Frontal cortex (tissue), 3 donors: ENCODE measurements at regions not wholly inside any gene's neighbourhood (a gene's known extent, or its start where the extent isn't known, plus 50 kb on each side); places are given as distances from the start of the nearest gene placed in this dataset.
A peak's percentile ranks its signal among the peaks of the same experiment; 100 is the strongest.
"Not testable (repeated sequence)": the region's sequence is repeated elsewhere in the genome, so short reads cannot be mapped to it uniquely, and the experiment has no call there.

Experiments
- DNase-seq, 2 donors: peaks; one replicate each; pipeline ENCODE4 v3.0.0; 2012; ENCODE audit warnings: low spot score in 2 of 2
- FAIRE-seq: peaks from 2 replicates; lab custom pipeline; 2012; peaks lifted over from hg19 to GRCh38; lab: Jason Lieb, UNC
- donor health status: control.
- donor health status: control.
- donor health status: control.

DNA sequence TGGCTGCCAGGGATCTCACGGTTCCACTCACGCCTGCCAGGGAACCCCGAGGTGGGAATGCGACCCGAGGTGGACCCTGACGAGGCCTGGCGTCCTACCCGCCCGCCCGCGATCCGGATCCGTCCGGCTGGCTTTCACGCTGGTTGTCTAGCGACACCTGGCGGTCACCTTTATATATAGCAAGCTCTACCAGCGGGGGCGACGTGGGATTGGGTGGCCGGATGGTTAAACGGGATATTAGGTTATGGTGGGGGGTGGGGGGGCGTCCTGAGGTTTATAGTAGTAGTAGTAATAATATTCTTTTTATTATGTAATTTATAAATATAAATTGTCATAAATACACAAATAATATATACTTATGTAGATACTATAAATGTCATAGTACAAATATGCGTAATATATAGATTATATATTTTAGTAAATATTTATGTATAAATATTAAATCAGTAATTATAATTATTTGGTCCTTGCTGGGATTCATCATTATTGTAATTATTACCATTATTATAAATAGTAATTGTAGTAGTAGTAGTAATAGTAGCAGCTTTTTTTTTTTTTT is 136.9 kb downstream of the KCNJ12 start:
- FAIRE-seq (peak; percentile 95), DNase-seq (peak; percentile 83 to 86)

DNA sequence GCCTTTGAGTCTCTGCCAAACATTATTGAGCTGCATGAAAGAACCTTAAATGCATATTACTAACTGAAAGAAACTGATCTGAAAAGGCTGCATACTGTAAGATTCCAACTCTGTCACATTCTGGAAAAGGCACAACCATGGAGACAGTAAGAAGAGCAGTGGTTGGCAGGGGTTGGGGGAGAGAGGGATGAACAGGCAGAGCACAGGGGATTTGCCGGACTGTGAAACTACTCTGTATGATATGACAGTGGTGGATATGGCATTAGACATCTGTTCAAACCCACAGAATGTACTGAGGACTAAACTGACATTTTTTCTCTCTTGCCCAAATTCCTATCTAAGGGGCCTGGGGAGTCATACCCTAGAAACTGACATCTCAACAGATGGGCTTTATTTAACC is 138.4 kb downstream of the KCNJ12 start:
- DNase-seq, FAIRE-seq: not testable (repeated sequence)

GRCh38 chr17:21517538-21518293 is 141.6 kb downstream of the KCNJ12 start:
- no peak for DNase-seq
- no peak for FAIRE-seq

DNA sequence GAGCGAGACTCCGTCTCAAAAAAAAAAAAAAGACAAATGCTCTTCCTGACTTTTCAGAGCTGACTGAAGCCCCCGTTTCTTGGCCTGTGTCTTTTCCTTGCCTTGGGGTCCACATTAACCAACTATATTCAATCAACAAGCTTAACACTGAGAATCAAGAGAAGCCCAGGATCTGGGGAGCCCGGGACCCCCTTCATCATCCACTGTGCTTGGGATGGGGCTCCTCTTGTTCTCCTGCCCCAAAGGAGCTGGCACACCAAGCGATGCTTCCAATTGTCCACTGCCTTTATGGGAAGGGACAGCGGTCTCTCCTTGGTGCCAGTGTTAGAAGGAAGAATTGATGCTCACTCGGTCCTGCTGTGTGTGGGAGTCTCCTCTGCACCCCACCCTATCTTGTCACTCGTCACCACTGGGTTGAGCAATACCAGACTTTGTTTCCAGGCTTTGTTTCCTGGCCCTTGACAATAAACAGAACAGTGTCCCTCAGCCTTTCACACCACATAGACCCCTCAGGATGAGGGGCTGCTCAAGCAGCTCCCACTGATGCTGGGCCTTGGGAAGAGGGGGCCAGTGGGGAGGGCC is 146.7 kb downstream of the KCNJ12 start:
- FAIRE-seq (no peak), DNase-seq (no peak)

DNA sequence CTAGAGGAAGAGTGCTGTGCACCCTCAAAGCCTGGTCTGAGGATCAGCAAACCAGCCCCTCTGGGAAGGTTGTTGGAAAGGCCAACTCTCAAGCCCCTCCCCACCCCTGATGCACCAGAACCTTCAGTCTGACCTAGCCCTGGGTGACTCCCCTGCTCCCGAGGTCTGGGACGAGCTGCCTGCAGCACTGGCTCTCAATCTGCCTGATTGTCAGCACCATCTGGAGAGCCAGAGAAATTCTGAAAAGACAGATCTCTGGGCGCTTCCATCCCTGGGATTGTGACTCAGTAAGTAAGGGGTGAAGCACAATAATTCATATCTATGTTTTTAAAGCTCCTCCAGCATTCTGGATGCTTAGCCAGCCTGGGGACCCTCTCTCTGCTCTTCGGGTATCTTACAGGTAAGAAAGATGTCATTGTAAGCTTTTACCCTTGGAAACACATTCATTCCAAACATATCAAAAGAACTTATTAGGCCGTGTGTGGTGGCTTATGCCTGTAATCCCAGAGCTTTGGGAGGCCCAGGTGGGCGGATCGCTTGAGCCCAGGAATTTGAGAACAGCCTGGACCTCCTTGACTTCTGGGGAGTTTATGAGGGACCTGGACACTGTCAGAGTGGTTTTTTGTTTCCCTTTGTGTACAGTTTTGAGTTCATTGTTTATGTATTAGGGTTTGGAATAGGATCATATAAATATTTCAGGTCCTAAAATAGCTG is 147.5 kb downstream of the KCNJ12 start:
- FAIRE-seq (no peak), DNase-seq (no peak)

DNA sequence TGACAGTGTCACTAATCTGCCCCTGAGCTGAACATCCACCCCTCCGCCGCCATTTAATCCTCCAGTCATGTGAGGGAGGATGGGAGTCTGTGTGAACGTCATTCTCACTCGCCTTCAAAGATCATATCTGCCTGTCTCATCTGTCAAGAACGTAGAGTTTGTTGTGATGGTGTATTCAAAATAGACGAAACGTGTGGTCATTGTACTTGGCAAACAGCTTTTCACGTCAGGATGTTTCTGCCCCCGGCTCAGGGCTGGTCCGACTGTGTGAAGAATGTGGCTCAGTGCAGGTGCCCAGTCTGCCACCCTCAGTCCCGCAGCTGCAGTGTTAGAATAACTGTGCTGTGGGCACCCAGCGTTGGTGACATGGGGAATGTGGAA is 148.0 kb downstream of the KCNJ12 start:
- FAIRE-seq (no peak), DNase-seq (no peak)

GRCh38 chr17:21525464-21526130 is 149.4 kb downstream of the KCNJ12 start:
- no peak for FAIRE-seq
- no peak for DNase-seq

DNA sequence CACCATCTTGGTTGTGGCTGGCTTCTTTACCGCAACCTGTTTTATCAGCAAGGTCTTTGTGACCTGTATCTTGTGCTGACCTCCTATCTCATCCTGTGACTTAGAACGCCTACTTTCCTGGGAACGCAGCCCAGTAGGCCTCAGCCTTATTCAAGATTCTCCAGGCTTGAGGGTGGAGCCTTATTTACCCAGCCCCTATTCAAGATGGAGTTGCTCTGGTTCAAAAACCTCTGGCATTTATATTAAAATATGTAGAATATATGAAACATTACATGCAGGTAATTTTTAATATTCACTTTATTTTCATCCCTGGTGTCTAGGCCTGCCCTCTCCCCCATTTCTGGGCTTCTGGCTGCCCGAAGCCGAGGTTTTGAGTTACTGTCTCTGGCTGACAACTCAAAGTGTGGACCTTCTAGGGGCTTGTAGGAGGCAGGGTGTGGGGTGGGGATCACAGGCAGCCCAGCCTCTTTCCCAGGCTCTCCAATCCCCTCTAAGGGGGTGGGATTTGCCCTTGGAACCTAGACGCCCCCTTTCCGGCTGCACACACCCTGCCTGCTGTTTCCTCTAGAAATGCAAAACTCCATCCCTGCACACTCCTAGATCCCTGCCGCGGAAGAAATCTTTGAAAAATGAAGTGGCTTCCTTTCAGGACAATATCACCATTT is 152.0 kb downstream of the KCNJ12 start:
- FAIRE-seq (no peak), DNase-seq (no peak)

GRCh38 chr17:21530311-21530710 is 154.2 kb downstream of the KCNJ12 start:
- DNase-seq (no peak), FAIRE-seq (no peak)

DNA sequence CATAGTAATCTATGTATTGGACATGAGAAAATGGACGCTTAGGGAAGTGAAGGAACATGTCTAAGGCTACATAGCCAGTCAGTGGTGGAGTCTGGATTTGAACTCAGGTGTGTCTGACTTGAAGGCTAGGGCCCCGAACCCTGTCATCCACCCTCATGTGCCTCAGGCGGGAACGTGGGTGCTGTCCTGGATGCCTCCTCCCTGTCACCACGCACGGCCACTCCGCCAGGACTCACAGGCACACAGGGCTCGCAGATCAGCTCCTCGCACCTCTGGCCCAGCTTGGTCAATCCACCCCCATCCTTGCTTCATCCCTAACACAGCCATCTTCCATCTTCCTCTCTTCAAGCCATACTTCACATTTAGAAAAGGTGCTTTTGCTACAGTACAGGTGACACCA is 154.7 kb downstream of the KCNJ12 start:
- DNase-seq (no peak), FAIRE-seq (no peak)

GRCh38 chr17:21532763-21533385 is 156.7 kb downstream of the KCNJ12 start:
- no peak for DNase-seq

GRCh38 chr17:21535686-21536375 is 156.5 kb upstream of the KCNJ18 start:
- DNase-seq (no peak), FAIRE-seq (no peak)

More at GRCh38 chr17:21532763-21533385, 156.7 kb downstream of the KCNJ12 start:
- no peak for FAIRE-seq

DNA sequence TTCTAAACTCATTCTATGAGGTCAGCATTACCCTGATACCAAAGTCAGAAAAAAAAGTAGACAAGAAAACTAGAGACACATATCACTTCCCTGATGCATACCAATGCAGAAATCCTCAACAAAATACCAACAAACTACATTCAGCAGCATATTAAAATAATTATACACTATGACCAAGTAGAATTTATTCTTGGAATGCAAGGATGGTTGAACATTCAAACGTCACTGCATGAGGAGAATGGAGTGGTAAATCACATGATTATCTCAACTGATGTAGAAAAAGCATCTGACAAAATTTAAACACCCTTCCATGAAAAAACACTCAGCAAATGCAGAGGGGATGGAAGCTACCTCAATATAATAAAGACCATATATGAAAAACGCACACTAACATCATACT is 155.0 kb upstream of the KCNJ18 start:
- no peak for DNase-seq
- FAIRE-seq, result no peak

GRCh38 chr17:21538615-21539014 is 153.7 kb upstream of the KCNJ18 start:
- no peak for DNase-seq
- FAIRE-seq, result no peak

DNA sequence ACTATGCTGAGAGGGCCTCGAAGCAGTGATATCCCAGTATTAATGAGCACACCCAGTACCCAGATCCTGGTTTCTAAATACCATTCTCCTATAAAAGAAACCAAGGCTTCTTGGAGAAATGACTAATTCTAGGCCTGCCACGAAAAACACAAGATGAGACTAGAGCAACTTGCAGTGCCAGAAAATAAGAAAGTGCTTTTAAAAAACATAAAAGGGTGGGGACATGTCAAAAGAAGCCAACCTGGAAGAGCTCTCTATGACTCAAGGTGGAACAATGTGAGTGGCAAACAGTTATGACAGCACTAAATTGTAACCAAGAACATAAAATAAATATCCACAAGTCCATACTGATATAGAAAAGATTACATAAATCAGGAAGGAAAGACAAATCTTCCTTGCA is 153.2 kb upstream of the KCNJ18 start:
- DNase-seq, result no peak
- FAIRE-seq, result no peak

- FAIRE-seq, result no peak
These were observed 151.8 kb upstream of the KCNJ18 start for GRCh38 chr17:21540502-21540901.

DNA sequence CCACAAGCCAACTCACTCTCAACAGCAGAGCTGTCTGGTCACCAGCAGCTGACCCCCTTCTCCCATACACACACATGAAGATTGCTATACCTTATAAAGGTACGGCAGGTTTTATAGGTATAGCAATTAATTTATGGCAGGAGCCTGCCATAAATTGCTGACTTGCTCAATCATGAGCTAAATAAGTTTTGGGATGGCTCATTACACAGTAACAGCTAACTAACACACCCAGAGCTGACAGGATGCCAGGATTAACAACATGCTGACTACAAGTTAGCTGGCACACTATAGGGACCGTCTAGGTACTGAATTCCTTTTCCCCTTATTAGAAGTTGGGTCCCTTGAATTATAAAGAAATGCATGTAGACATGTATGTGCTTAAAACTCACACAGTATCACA is 150.3 kb upstream of the KCNJ18 start:
- DNase-seq (no peak), FAIRE-seq (no peak)

More at GRCh38 chr17:21540502-21540901, 151.8 kb upstream of the KCNJ18 start:
- DNase-seq, result no peak

GRCh38 chr17:21542991-21543390 is 149.3 kb upstream of the KCNJ18 start:
- no peak for DNase-seq
- no peak for FAIRE-seq

DNA sequence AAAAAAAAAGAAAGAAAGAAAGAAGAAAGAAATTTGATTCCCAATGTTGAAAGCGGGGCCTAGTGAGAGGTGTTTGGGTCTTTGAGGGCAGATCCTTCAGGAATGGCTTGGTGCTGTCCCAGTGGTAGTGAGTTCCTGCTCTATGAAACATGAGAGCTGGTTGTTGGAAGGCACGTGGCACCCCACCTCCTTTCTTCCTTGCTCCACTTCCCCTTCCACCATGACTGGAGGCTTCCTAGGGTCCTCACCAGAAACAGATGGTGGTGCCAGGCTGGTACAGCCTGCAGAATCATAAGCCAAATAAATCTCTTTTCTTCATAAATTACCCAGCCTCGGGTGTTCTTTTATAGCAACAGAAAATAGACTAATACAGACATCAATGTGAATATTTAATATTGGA is 147.3 kb upstream of the KCNJ18 start:
- no peak for DNase-seq
- FAIRE-seq, result no peak
